ENCODE measurements at regions not wholly inside any gene's neighbourhood (a gene's known extent, or its start where the extent isn't known, plus 50 kb on each side); places are given as distances from the start of the nearest gene placed in this dataset.

DNA sequence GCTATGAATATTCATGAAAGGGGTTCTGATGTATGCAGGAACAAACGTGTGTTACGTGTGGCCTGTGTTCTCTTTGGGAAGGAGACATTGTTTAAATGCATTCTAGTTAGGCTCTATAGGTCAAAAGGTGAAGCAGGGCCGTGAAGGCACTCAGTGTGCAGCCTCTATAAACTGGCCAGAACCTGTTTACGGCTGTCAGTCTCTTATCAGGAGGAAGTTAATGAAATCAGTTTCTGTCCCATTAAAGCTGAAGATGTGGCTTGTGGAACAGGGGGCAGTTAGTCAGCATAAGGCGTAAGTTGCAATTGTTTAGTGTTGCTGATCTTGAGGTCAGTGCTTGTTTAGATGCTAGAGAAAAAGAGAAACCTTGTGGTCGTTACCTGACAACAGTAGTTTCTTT lies 111.5 kb upstream of the KCNG1 start:
- TF ChIP-seq, protein P1, sequence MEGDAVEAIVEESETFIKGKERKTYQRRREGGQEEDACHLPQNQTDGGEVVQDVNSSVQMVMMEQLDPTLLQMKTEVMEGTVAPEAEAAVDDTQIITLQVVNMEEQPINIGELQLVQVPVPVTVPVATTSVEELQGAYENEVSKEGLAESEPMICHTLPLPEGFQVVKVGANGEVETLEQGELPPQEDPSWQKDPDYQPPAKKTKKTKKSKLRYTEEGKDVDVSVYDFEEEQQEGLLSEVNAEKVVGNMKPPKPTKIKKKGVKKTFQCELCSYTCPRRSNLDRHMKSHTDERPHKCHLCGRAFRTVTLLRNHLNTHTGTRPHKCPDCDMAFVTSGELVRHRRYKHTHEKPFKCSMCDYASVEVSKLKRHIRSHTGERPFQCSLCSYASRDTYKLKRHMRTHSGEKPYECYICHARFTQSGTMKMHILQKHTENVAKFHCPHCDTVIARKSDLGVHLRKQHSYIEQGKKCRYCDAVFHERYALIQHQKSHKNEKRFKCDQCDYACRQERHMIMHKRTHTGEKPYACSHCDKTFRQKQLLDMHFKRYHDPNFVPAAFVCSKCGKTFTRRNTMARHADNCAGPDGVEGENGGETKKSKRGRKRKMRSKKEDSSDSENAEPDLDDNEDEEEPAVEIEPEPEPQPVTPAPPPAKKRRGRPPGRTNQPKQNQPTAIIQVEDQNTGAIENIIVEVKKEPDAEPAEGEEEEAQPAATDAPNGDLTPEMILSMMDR (conservative IDR thresholded peaks at IDR 0.05): no peak
- TF ChIP-seq ZFX (IDR thresholded peaks at IDR 0.05): no peak

All from C4-2B (cell line).